CD4-positive, alpha-beta T cell treated with Interleukin-21 for 1 hour (primary cell): ENCODE measurements at regions not wholly inside any gene's neighbourhood (a gene's known extent, or its start where the extent isn't known, plus 50 kb on each side); places are given as distances from the start of the nearest gene placed in this dataset.

Source experiments
- DNase-seq: peaks from one replicate; pipeline ENCODE4 v3.0.0-alpha.2; 2020

- no peak for DNase-seq
Measured at GRCh38 chr12:74418573-74418972, 119.1 kb upstream of the ATXN7L3B start.

- DNase-seq: no peak
Measured at GRCh38 chr12:74424778-74425177, 112.9 kb upstream of the ATXN7L3B start.

- no peak for DNase-seq
Measured at GRCh38 chr12:74426091-74426490, 111.5 kb upstream of the ATXN7L3B start.

GRCh38 chr12:74429535-74429934 is 108.1 kb upstream of the ATXN7L3B start:
- no peak for DNase-seq

- DNase-seq: no peak
Measured at GRCh38 chr12:74431801-74432200, 105.8 kb upstream of the ATXN7L3B start.

GRCh38 chr12:74440469-74440868 is 97.2 kb upstream of the ATXN7L3B start:
- no peak for DNase-seq

GRCh38 chr12:74441872-74442271 is 95.8 kb upstream of the ATXN7L3B start:
- no peak for DNase-seq

GRCh38 chr12:74446466-74446865 is 91.2 kb upstream of the ATXN7L3B start:
- no peak for DNase-seq

GRCh38 chr12:74449872-74450271 is 87.8 kb upstream of the ATXN7L3B start:
- no peak for DNase-seq

- no peak for DNase-seq
Measured at GRCh38 chr12:74454109-74454508, 83.5 kb upstream of the ATXN7L3B start.

GRCh38 chr12:74455429-74455828 is 82.2 kb upstream of the ATXN7L3B start:
- DNase-seq: no peak

GRCh38 chr12:74456431-74456830 is 81.2 kb upstream of the ATXN7L3B start:
- DNase-seq: no peak

- no peak for DNase-seq
Measured at GRCh38 chr12:74468401-74468800, 69.2 kb upstream of the ATXN7L3B start.

GRCh38 chr12:74476234-74476633 is 61.4 kb upstream of the ATXN7L3B start:
- no peak for DNase-seq

- DNase-seq: no peak
Measured at GRCh38 chr12:74481078-74481477, 56.6 kb upstream of the ATXN7L3B start.

- no peak for DNase-seq
Measured at GRCh38 chr12:74482115-74482514, 55.5 kb upstream of the ATXN7L3B start.

GRCh38 chr12:74483057-74483456 is 54.6 kb upstream of the ATXN7L3B start:
- no peak for DNase-seq
